ENCODE measurements at regions not wholly inside any gene's neighbourhood (a gene's known extent, or its start where the extent isn't known, plus 50 kb on each side); places are given as distances from the start of the nearest gene placed in this dataset.
A peak's percentile ranks its signal among the peaks of the same experiment; 100 is the strongest.

GRCh38 chr9:13956107-13956506 lies 357.8 kb downstream of the NFIB start (continued):
- TF ChIP-seq ZEB2 (tag by site-specific recombination; IDR thresholded peaks at IDR 0.05): peak; percentile 81
- TF ChIP-seq TCF7L2 (IDR thresholded peaks at IDR 0.05; ENCODE audit: borderline replicate concordance, low read depth, low read length): peak; percentile 88
- TF ChIP-seq ZBTB49 (tag by site-specific recombination; IDR thresholded peaks at IDR 0.05; ENCODE audit: low read depth): no peak
- no peak for TF ChIP-seq KLF17 (tag by site-specific recombination; IDR thresholded peaks at IDR 0.05)
- 0 out of 2 replicates have a peak, but pooled peaks have one; percentile 29 for TF ChIP-seq ZNF645 (tag by site-specific recombination; IDR thresholded peaks at IDR 0.05)
- peak; percentile 87; the same call in 1 of the 2 replicates for TF ChIP-seq ZNF391 (tag by site-specific recombination; IDR thresholded peaks at IDR 0.05; ENCODE audit: borderline replicate concordance, low read depth)
- TF ChIP-seq ZBTB8A (tag by site-specific recombination; IDR thresholded peaks at IDR 0.05): peak; percentile 74
- TF ChIP-seq ZNF747 (tag by site-specific recombination; IDR thresholded peaks at IDR 0.05): no peak
- TF ChIP-seq ZNF514 (tag by site-specific recombination; IDR thresholded peaks at IDR 0.05): no peak
- peak; percentile 70 for TF ChIP-seq SP7 (tag by site-specific recombination; IDR thresholded peaks at IDR 0.05)
- TF ChIP-seq EGR2 (tag by site-specific recombination; IDR thresholded peaks at IDR 0.05; ENCODE audit: low read depth): peak; percentile 52; the same call in 1 of the 2 replicates
- peak; percentile 94 for TF ChIP-seq ZXDB (tag by site-specific recombination; IDR thresholded peaks at IDR 0.05)
- TF ChIP-seq ZNF529 (tag by site-specific recombination; IDR thresholded peaks at IDR 0.05; ENCODE audit: insufficient replicate concordance): no peak
- TF ChIP-seq CTCF (tag by site-specific recombination; IDR thresholded peaks at IDR 0.05): peak; percentile 38; the same call in 1 of the 2 replicates
- peak; percentile 81; the same call in 1 of the 2 replicates for TF ChIP-seq ZNF610 (tag by site-specific recombination; IDR thresholded peaks at IDR 0.05; ENCODE audit: borderline replicate concordance)
- no peak for TF ChIP-seq ZNF776 (tag by site-specific recombination; IDR thresholded peaks at IDR 0.05; ENCODE audit: borderline replicate concordance)
- TF ChIP-seq PRDM1 (tag by site-specific recombination; IDR thresholded peaks at IDR 0.05): no peak; the same call in 1 of the 2 replicates
- no peak for TF ChIP-seq PBX3 (CRISPR knock-in tag; IDR thresholded peaks at IDR 0.05)
- TF ChIP-seq PATZ1 (tag by site-specific recombination; IDR thresholded peaks at IDR 0.05): peak; percentile 53; the same call in 1 of the 2 replicates
- peak; percentile 98 for TF ChIP-seq BCL6B (tag by site-specific recombination; IDR thresholded peaks at IDR 0.05)
- TF ChIP-seq ZNF223 (tag by site-specific recombination; IDR thresholded peaks at IDR 0.05): no peak
- peak; percentile 52; the same call in 1 of the 2 replicates for TF ChIP-seq SCRT1 (tag by site-specific recombination; IDR thresholded peaks at IDR 0.05; ENCODE audit: borderline replicate concordance)
- 0 out of 2 replicates have a peak, but pooled peaks have one; percentile 33 for TF ChIP-seq HOXC10 (CRISPR knock-in tag; IDR thresholded peaks at IDR 0.05)
- TF ChIP-seq ZBTB10 (tag by site-specific recombination; IDR thresholded peaks at IDR 0.05): no peak
- TF ChIP-seq ZNF791 (tag by site-specific recombination; IDR thresholded peaks at IDR 0.05): no peak
- TF ChIP-seq ZNF433 (tag by site-specific recombination; IDR thresholded peaks at IDR 0.05; ENCODE audit: low read depth): no peak

Data from HEK293 (cell line).